Neural cell (in vitro differentiated cells): ENCODE measurements at regions not wholly inside any gene's neighbourhood (a gene's known extent, or its start where the extent isn't known, plus 50 kb on each side); places are given as distances from the start of the nearest gene placed in this dataset.

Source experiments
- CTCF ChIP-seq: fragments of 450-650 bp; IDR thresholded peaks from 2 replicates; pipeline ENCODE4 v1.5.1; 2014; ENCODE audit warnings: antibody characterized with exemption, mild to moderate bottlenecking, moderate library complexity; ENCODE audit not compliant: poor library complexity, severe bottlenecking
- EZH2 ChIP-seq: fragments of 200-600, 300-800 bp; shearing (Covaris generic), sonication (generic); IDR thresholded peaks from 2 replicates; pipeline ENCODE4 v1.6.1; 2014; ENCODE audit warnings: antibody characterized with exemption, low read length, borderline replicate concordance, mild to moderate bottlenecking; ENCODE audit not compliant: insufficient read depth, poor library complexity, severe bottlenecking
- MXI1 ChIP-seq: fragments of 450-650 bp; conservative IDR thresholded peaks from 2 replicates; pipeline ENCODE4 v1.6.1; 2014; ENCODE audit warnings: antibody characterized with exemption, mild to moderate bottlenecking; ENCODE audit not compliant: poor library complexity, severe bottlenecking
- POLR2AphosphoS5 ChIP-seq: IDR thresholded peaks from 2 replicates; pipeline ENCODE4 v1.6.1; 2012
- RAD21 ChIP-seq: fragments of 450-650 bp; conservative IDR thresholded peaks from 2 replicates; pipeline ENCODE4 v1.6.1; 2014; ENCODE audit warnings: antibody characterized with exemption, mild to moderate bottlenecking, moderate library complexity
- REST ChIP-seq: IDR thresholded peaks from 2 replicates; pipeline ENCODE4 v1.6.1; 2012; ENCODE audit warnings: borderline replicate concordance
- TAF1 ChIP-seq: IDR thresholded peaks from 2 replicates; pipeline ENCODE4 v1.6.1; 2012; ENCODE audit warnings: low read depth

- TF ChIP-seq REST (no peak), CTCF (no peak), EZH2 (no peak), POLR2AphosphoS5 (no peak), RAD21 (no peak), MXI1 (no peak), TAF1 (no peak)
Observed at GRCh38 chr2:18439716-18440115, 120.7 kb downstream of the RDH14 start.
